H1 (cell line): ENCODE measurements at regions not wholly inside any gene's neighbourhood (a gene's known extent, or its start where the extent isn't known, plus 50 kb on each side); places are given as distances from the start of the nearest gene placed in this dataset.

Experiments
- CTCF ChIA-PET: fragments of 300-600 bp; sonication (Branson Sonifier 250); formaldehyde crosslinking; loops from one replicate; lab custom pipeline; 2021; ENCODE audit not compliant: partially characterized antibody; lab: Charles Lee
- POLR2A ChIA-PET: fragments of 300-600 bp; sonication (Branson Sonifier 250); formaldehyde crosslinking; loops from one replicate; lab custom pipeline; 2021; ENCODE audit warnings: inconsistent platforms; ENCODE audit not compliant: partially characterized antibody; lab: Charles Lee
- DNase-seq, 2 experiments: peaks; one replicate each; pipeline versions ENCODE4 v3.0.0 to v3.0.0-alpha.2; 2010 to 2022; ENCODE audit warnings: low spot score in 2 of 2, low read depth in 1 of 2, mixed read lengths in 1 of 2
- FAIRE-seq: peaks from 2 replicates; lab custom pipeline; 2011; peaks lifted over from hg19 to GRCh38; lab: Jason Lieb, UNC
- H2AFZ ChIP-seq: 2 replicates; pipeline ENCODE4 v1.8.1; 2012; ENCODE audit warnings: low read length, inconsistent platforms
- H2AK5ac ChIP-seq: 2 replicates; pipeline ENCODE4 v1.6.1; 2013; ENCODE audit warnings: low read depth, low read length
- H2BK120ac ChIP-seq: replicated peaks from 2 replicates; pipeline ENCODE3; 2013; ENCODE audit warnings: low read depth, low read length, inconsistent platforms
- H2BK12ac ChIP-seq: 2 replicates; pipeline ENCODE4 v1.6.1; 2013; ENCODE audit warnings: low read depth, low read length
- H2BK15ac ChIP-seq: 2 replicates; pipeline ENCODE4 v1.6.1; 2013; ENCODE audit warnings: low read length
- H2BK20ac ChIP-seq: 2 replicates; pipeline ENCODE4 v1.6.1; 2013; ENCODE audit warnings: low read length
- H2BK5ac ChIP-seq: 2 replicates; pipeline ENCODE4 v1.6.1; 2013; ENCODE audit warnings: low read depth, low read length
- H3K14ac ChIP-seq: 2 replicates; pipeline ENCODE4 v1.6.1; 2013; ENCODE audit warnings: inconsistent platforms; ENCODE audit not compliant: insufficient read length
- H3K18ac ChIP-seq: 2 replicates; pipeline ENCODE4 v1.6.1; 2013; ENCODE audit warnings: low read length; ENCODE audit errors: extremely low read depth
- H3K23ac ChIP-seq: 2 replicates; pipeline ENCODE4 v1.6.1; 2013; ENCODE audit warnings: inconsistent platforms; ENCODE audit not compliant: insufficient read length
- H3K23me2 ChIP-seq: 2 replicates; pipeline ENCODE4 v1.6.1; 2013; ENCODE audit warnings: low read depth, low read length
- H3K27ac ChIP-seq: 2 replicates; pipeline ENCODE4 v1.6.1; 2011; ENCODE audit warnings: low read depth, low read length, inconsistent platforms
- H3K27me3 ChIP-seq, 4 experiments: replicated peaks in 1 of 4; 1 replicate in 1 of 4; 2 replicates in 3 of 4; pipeline versions ENCODE4 v1.6.1 to v1.8.1; 2011 to 2013; ENCODE audit warnings: low read length in 3 of 4, mild to moderate bottlenecking in 3 of 4, inconsistent platforms in 2 of 4, mixed read lengths in 2 of 4, moderate library complexity in 1 of 4; ENCODE audit not compliant: control insufficient read depth in 3 of 4, insufficient read depth in 3 of 4; ENCODE audit errors: extremely low read depth in 1 of 4
- H3K36me3 ChIP-seq, 4 experiments: 2 replicates each; pipeline versions ENCODE4 v1.6.1 to v1.8.1; 2011 to 2013; ENCODE audit warnings: mild to moderate bottlenecking in 4 of 4, low read length in 3 of 4, moderate library complexity in 2 of 4, control low read depth in 1 of 4, inconsistent platforms in 1 of 4; ENCODE audit not compliant: insufficient read depth in 4 of 4, control insufficient read depth in 2 of 4
- H3K4ac ChIP-seq: replicated peaks from 2 replicates; pipeline ENCODE3; 2013; ENCODE audit warnings: low read length, low read depth, mixed read lengths, inconsistent platforms; ENCODE audit not compliant: insufficient read length
- H3K4me1 ChIP-seq, 4 experiments: replicated peaks in 1 of 4; 1 replicate in 1 of 4; 2 replicates in 3 of 4; pipeline versions ENCODE4 v1.6.1 to v1.8.1; 2011 to 2013; ENCODE audit warnings: low read length in 3 of 4, inconsistent platforms in 2 of 4, mixed read lengths in 1 of 4; ENCODE audit not compliant: insufficient read depth in 4 of 4, control insufficient read depth in 3 of 4
- H3K4me2 ChIP-seq, 2 experiments: 2 replicates each; pipeline versions ENCODE4 v1.6.1 to v1.8.1; 2011 to 2013; ENCODE audit warnings: low read depth in 2 of 2, low read length in 2 of 2, control low read depth in 1 of 2, inconsistent platforms in 1 of 2, mild to moderate bottlenecking in 1 of 2; ENCODE audit not compliant: insufficient read depth in 1 of 2
- H3K4me3 ChIP-seq, 4 experiments: fragments of 200-600, 300-600 bp in 1 of 4; sonication (generic), shearing (Covaris generic), sonication (Bioruptor Twin) in 1 of 4; 2 replicates each; pipeline versions ENCODE4 v1.5.1 to v1.8.1; 2011 to 2016; ENCODE audit warnings: low read length in 4 of 4, low read depth in 3 of 4, control low read depth in 2 of 4, inconsistent platforms in 2 of 4, mild to moderate bottlenecking in 2 of 4, mixed read lengths in 1 of 4, moderate library complexity in 1 of 4; ENCODE audit not compliant: insufficient read depth in 2 of 4; ENCODE audit errors: extremely low read depth in 1 of 4
- H3K56ac ChIP-seq: replicated peaks from 2 replicates; pipeline ENCODE3; 2013; ENCODE audit warnings: low read depth, mild to moderate bottlenecking, mixed read lengths, low read length, inconsistent platforms; ENCODE audit not compliant: insufficient read length
- H3K79me1 ChIP-seq: 2 replicates; pipeline ENCODE4 v1.6.1; 2013; ENCODE audit warnings: low read depth, low read length, control low read depth
- H3K79me2 ChIP-seq, 2 experiments: 2 replicates each; pipeline versions ENCODE4 v1.6.1 to v1.8.1; 2012 to 2013; ENCODE audit warnings: low read length in 2 of 2, mild to moderate bottlenecking in 2 of 2, inconsistent platforms in 1 of 2; ENCODE audit not compliant: insufficient read depth in 2 of 2, control insufficient read depth in 1 of 2
- H3K9ac ChIP-seq, 4 experiments: replicated peaks in 1 of 4; 1 replicate in 1 of 4; 2 replicates in 3 of 4; pipeline versions ENCODE4 v1.6.1 to v1.8.1; 2011 to 2013; ENCODE audit warnings: low read depth in 3 of 4, low read length in 3 of 4, control low read depth in 2 of 4, mild to moderate bottlenecking in 2 of 4, moderate library complexity in 2 of 4, inconsistent platforms in 1 of 4; ENCODE audit errors: extremely low read depth in 1 of 4
- H3K9me3 ChIP-seq, 2 experiments: 2 replicates each; pipeline versions ENCODE4 v1.6.1 to v1.8.1; 2012 to 2013; ENCODE audit warnings: mild to moderate bottlenecking in 2 of 2, moderate library complexity in 2 of 2, control low read depth in 1 of 2, inconsistent platforms in 1 of 2, low read depth in 1 of 2, low read length in 1 of 2, mixed read lengths in 1 of 2; ENCODE audit not compliant: insufficient read depth in 2 of 2
- H4K20me1 ChIP-seq, 2 experiments: replicated peaks in 1 of 2; 2 replicates each; pipeline versions ENCODE3 to v1.8.1; 2011 to 2013; ENCODE audit warnings: inconsistent platforms in 2 of 2, low read length in 2 of 2, mild to moderate bottlenecking in 1 of 2; ENCODE audit not compliant: insufficient read depth in 2 of 2, control insufficient read depth in 1 of 2
- H4K5ac ChIP-seq: 2 replicates; pipeline ENCODE4 v1.6.1; 2013; ENCODE audit warnings: low read length, low read depth, mixed read lengths, inconsistent platforms; ENCODE audit not compliant: insufficient read length
- H4K8ac ChIP-seq: 2 replicates; pipeline ENCODE4 v1.8.0; 2013; ENCODE audit warnings: mild to moderate bottlenecking, moderate library complexity, low read length, inconsistent platforms; ENCODE audit not compliant: insufficient read depth; ENCODE audit errors: extremely low read depth
- H4K91ac ChIP-seq: replicated peaks from 2 replicates; pipeline ENCODE3; 2013; ENCODE audit warnings: low read length, mixed read lengths, inconsistent platforms; ENCODE audit not compliant: insufficient read length
- CTBP2 ChIP-seq: IDR thresholded peaks from 2 replicates; pipeline ENCODE4 v1.7.0; 2011; ENCODE audit warnings: borderline replicate concordance, mild to moderate bottlenecking, moderate library complexity, mixed read lengths, low read length; ENCODE audit not compliant: insufficient read depth, insufficient read length
- EZH2 ChIP-seq: fragments of 200-600 bp; sonication (generic); IDR thresholded peaks from 2 replicates; pipeline ENCODE4 v1.7.1; 2012; ENCODE audit warnings: low read depth, mild to moderate bottlenecking, moderate library complexity, low read length, inconsistent platforms; ENCODE audit not compliant: severe bottlenecking
- GABPA ChIP-seq: IDR thresholded peaks from 2 replicates; pipeline ENCODE4 v1.6.1; 2011; ENCODE audit warnings: mild to moderate bottlenecking, low read length, moderate library complexity, borderline replicate concordance; ENCODE audit not compliant: insufficient read depth
- GTF2F1 ChIP-seq: IDR thresholded peaks from 2 replicates; pipeline ENCODE4 v1.6.1; 2012; ENCODE audit warnings: low read depth, low read length, improper control_type of control experiment, borderline replicate concordance
- KDM5A ChIP-seq: fragments of 200-600 bp; IDR thresholded peaks from 2 replicates; pipeline ENCODE4 v1.7.1; 2012; ENCODE audit warnings: mild to moderate bottlenecking, low read length, inconsistent platforms, mixed read lengths
- RAD21 ChIP-seq, 2 experiments: IDR thresholded peaks in 1 of 2; conservative IDR thresholded peaks in 1 of 2; 2 replicates each; pipeline ENCODE4 v1.6.1; 2011; ENCODE audit warnings: low read depth in 2 of 2, low read length in 2 of 2, improper control_type of control experiment in 1 of 2, inconsistent platforms in 1 of 2, mild to moderate bottlenecking in 1 of 2, moderate library complexity in 1 of 2
- RXRA ChIP-seq: IDR thresholded peaks from 2 replicates; pipeline ENCODE4 v1.6.1; 2011; ENCODE audit warnings: low read depth, mild to moderate bottlenecking, low read length, moderate library complexity; ENCODE audit not compliant: insufficient read depth
- TF ChIP-seq, protein P1 (sequence below): IDR thresholded peaks from 2 replicates; pipeline ENCODE4 v1.6.1; 2012; ENCODE audit warnings: inconsistent platforms

DNA sequence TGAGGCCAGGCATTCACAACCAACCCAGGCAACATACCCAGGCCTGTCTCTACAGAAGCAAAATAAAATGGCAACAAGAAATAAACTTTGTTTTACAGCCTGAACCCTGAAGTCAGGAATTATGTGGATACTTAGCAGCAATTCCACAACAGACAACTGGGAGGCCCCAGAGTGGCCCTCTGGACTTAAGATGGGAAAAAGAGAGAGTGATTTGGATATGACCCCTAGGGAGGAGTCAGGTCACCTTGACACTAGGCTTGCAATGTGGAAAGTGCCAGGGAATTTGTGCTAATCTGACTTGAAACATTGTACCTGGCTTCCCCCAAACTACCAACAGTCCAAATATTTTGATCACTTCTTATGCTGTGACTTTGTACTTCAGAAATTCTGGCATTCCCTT lies 193.1 kb downstream of the PARM1 start:
- peaks cover 0 to 6% (median 2%) of the 10 kb centered on the region in 4 experiments; a peak in 3 of 7 replicates for H3K4me1 ChIP-seq
- peak overlapping the region; percentile 49 for H3K4ac ChIP-seq
- peak overlapping the region; percentile 62; the same call in 1 of the 2 replicates for H3K18ac ChIP-seq
- H2BK120ac ChIP-seq, result peak overlapping the region; percentile 61
- H3K9me3 ChIP-seq, result no peaks in the 10 kb centered on the region
- no peak overlapping the region for H3K23ac ChIP-seq
- H3K23me2 ChIP-seq, result 0 out of 2 replicates have a peak, but pooled peaks cover 2% of the 10 kb centered on the region
- no peaks in the 10 kb centered on the region for H3K27me3 ChIP-seq
- H2BK20ac ChIP-seq, result no peak overlapping the region; the same call in 1 of the 2 replicates
- H3K56ac ChIP-seq, result no peak overlapping the region
- POLR2A ChIA-PET, result no interaction called here
- no peaks in the 10 kb centered on the region for H3K36me3 ChIP-seq
- peak overlapping the region; percentile 71; the same call in 1 of the 2 replicates for H2BK5ac ChIP-seq
- TF ChIP-seq GABPA (no peak), RXRA (no peak), RAD21 (IDR thresholded peaks at IDR 0.05 in 1 of 2, conservative IDR thresholded peaks at IDR 0.05 in 1 of 2; ENCODE audit: low read depth in 2 of 2, low read length in 2 of 2) (peak in 1 of 2 experiments; percentile 31; a peak in 1 of 4 replicates), CTBP2 (no peak), KDM5A (no peak), EZH2 (no peak), GTF2F1 (no peak)
- TF ChIP-seq, protein P1, sequence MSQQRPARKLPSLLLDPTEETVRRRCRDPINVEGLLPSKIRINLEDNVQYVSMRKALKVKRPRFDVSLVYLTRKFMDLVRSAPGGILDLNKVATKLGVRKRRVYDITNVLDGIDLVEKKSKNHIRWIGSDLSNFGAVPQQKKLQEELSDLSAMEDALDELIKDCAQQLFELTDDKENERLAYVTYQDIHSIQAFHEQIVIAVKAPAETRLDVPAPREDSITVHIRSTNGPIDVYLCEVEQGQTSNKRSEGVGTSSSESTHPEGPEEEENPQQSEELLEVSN, result no peak
- H3K4me3 ChIP-seq, result no peak overlapping the region
- H3K79me2 ChIP-seq, result no peaks in the 10 kb centered on the region
- no peak overlapping the region for H3K27ac ChIP-seq
- H2AFZ ChIP-seq, result peak overlapping the region; percentile 20; the same call in 1 of the 2 replicates
- H2BK12ac ChIP-seq, result peak overlapping the region; percentile 39; the same call in 1 of the 2 replicates
- H2BK15ac ChIP-seq, result peak overlapping the region; percentile 97; the same call in 1 of the 2 replicates
- H4K8ac ChIP-seq, result no peak overlapping the region
- CTCF ChIA-PET, result interaction anchor here (0.7 to 0.8 kb wide), 2 partner anchors 10 to 19 kb away, joined by 3 to 4 read pairs; no protein-coding TSS in a partner anchor
- no peaks in the 10 kb centered on the region for H3K79me1 ChIP-seq
- FAIRE-seq (peak; percentile 13), DNase-seq (no peak)
- H3K14ac ChIP-seq, result no peak overlapping the region
- peak overlapping the region in 1 of 2 experiments; percentile 32; a peak in 1 of 4 replicates for H3K4me2 ChIP-seq
- no peaks in the 10 kb centered on the region for H4K20me1 ChIP-seq
- H4K91ac ChIP-seq, result peak overlapping the region; percentile 76
- no peak overlapping the region for H3K9ac ChIP-seq
- H2AK5ac ChIP-seq, result peak overlapping the region; percentile 44; the same call in 1 of the 2 replicates
- no peak overlapping the region for H4K5ac ChIP-seq
